ENCODE measurements at regions not wholly inside any gene's neighbourhood (a gene's known extent, or its start where the extent isn't known, plus 50 kb on each side); places are given as distances from the start of the nearest gene placed in this dataset.

GRCh38 chr3:141682921-141683320 lies 55.2 kb upstream of the RNF7 start:
- TF ChIP-seq CTCF (IDR thresholded peaks at IDR 0.05) (no peak), POLR2A (IDR thresholded peaks at IDR 0.05) (no peak)
